Jurkat, Clone E6-1 (cell line): ENCODE measurements at regions not wholly inside any gene's neighbourhood (a gene's known extent, or its start where the extent isn't known, plus 50 kb on each side); places are given as distances from the start of the nearest gene placed in this dataset.
"Not testable (repeated sequence)": the region's sequence is repeated elsewhere in the genome, so short reads cannot be mapped to it uniquely, and the experiment has no call there.

Source experiments
- DNase-seq: peaks from one replicate; pipeline ENCODE4 v3.0.0-alpha.2; 2011; ENCODE audit warnings: low read depth, low spot score
- H3K4me3 ChIP-seq: 2 replicates; pipeline ENCODE4 v1.5.1; 2011; ENCODE audit warnings: mild to moderate bottlenecking, low read length, control low read depth, moderate library complexity

GRCh38 chr4:63211776-63212479 is 1197.3 kb downstream of the TECRL start:
- no peak overlapping the region for H3K4me3 ChIP-seq
- no peak for DNase-seq

- H3K4me3 ChIP-seq, result no peak overlapping the region
- DNase-seq, result no peak
These were observed 1197.9 kb downstream of the TECRL start for GRCh38 chr4:63211375-63211774.

- not testable (repeated sequence) for H3K4me3 ChIP-seq, DNase-seq
These were observed 1216.2 kb downstream of the TECRL start for GRCh38 chr4:63193029-63193428.

GRCh38 chr4:63171341-63171740 is 1237.9 kb downstream of the TECRL start:
- no peak overlapping the region for H3K4me3 ChIP-seq
- no peak for DNase-seq

- no peak for DNase-seq
- H3K4me3 ChIP-seq, result no peak overlapping the region
These were observed 1238.3 kb downstream of the TECRL start for GRCh38 chr4:63170923-63171322.

GRCh38 chr4:63169836-63170235 is 1239.4 kb downstream of the TECRL start:
- no peak for DNase-seq
- no peak overlapping the region for H3K4me3 ChIP-seq

GRCh38 chr4:63155561-63155960 is 1253.7 kb downstream of the TECRL start:
- no peak for DNase-seq
- no peak overlapping the region for H3K4me3 ChIP-seq

GRCh38 chr4:63123441-63123840 is 1285.8 kb downstream of the TECRL start:
- no peak for DNase-seq
- no peak overlapping the region for H3K4me3 ChIP-seq

- no peak for DNase-seq
- H3K4me3 ChIP-seq, result no peak overlapping the region
These were observed 1286.3 kb downstream of the TECRL start for GRCh38 chr4:63122955-63123354.

GRCh38 chr4:63106600-63106999 is 1302.7 kb downstream of the TECRL start:
- no peak for DNase-seq
- no peak overlapping the region for H3K4me3 ChIP-seq

- no peak overlapping the region for H3K4me3 ChIP-seq
- no peak for DNase-seq
These were observed 1303.4 kb downstream of the TECRL start for GRCh38 chr4:63105839-63106238.

- H3K4me3 ChIP-seq, result no peak overlapping the region
- DNase-seq, result no peak
These were observed 1318.6 kb downstream of the TECRL start for GRCh38 chr4:63090641-63091040.

- DNase-seq, result no peak
- no peak overlapping the region for H3K4me3 ChIP-seq
These were observed 1324.2 kb downstream of the TECRL start for GRCh38 chr4:63085091-63085490.

- DNase-seq, result no peak
- no peak overlapping the region for H3K4me3 ChIP-seq
These were observed 1328.3 kb downstream of the TECRL start for GRCh38 chr4:63080934-63081333.

- no peak overlapping the region for H3K4me3 ChIP-seq
- DNase-seq, result no peak
These were observed 1345.5 kb downstream of the TECRL start for GRCh38 chr4:63063760-63064159.

GRCh38 chr4:63062891-63063290 is 1346.4 kb downstream of the TECRL start:
- not testable (repeated sequence) for DNase-seq, H3K4me3 ChIP-seq

GRCh38 chr4:63049726-63050125 is 1359.5 kb downstream of the TECRL start:
- H3K4me3 ChIP-seq, result no peak overlapping the region
- no peak for DNase-seq

- no peak for DNase-seq
- H3K4me3 ChIP-seq, result no peak overlapping the region
These were observed 1360.0 kb downstream of the TECRL start for GRCh38 chr4:63049278-63049677.

GRCh38 chr4:63036159-63036866 is 1372.9 kb downstream of the TECRL start:
- H3K4me3 ChIP-seq, result no peak overlapping the region
- DNase-seq, result no peak

- DNase-seq, result no peak
These were observed 1379.9 kb downstream of the TECRL start for GRCh38 chr4:63029380-63029779.

GRCh38 chr4:63020661-63021060 is 1388.6 kb downstream of the TECRL start:
- H3K4me3 ChIP-seq, result no peak overlapping the region
- no peak for DNase-seq

More at GRCh38 chr4:63029380-63029779, 1379.9 kb downstream of the TECRL start:
- no peak overlapping the region for H3K4me3 ChIP-seq
